ENCODE measurements at regions not wholly inside any gene's neighbourhood (a gene's known extent, or its start where the extent isn't known, plus 50 kb on each side); places are given as distances from the start of the nearest gene placed in this dataset.
A peak's percentile ranks its signal among the peaks of the same experiment; 100 is the strongest.

DNA sequence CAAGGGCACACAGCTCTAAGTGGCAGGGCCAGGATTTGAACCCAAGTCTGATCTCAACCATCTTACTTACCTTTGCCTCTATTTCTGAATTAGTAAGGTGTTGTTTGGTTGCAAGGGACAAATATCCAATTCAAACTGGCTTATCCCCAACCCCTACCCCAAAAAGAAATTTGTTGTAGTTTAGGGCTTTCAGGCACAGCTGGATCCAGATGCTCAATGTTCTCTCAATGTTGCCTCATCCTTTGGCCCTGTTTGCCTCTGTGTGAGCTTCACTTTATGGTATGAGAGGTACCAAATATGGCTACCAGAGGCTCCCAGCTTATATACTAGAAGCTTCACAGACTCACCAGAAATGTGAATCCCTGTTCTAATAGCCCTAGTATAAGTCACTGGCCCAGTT, 499.9 kb downstream of the SHQ1 start:
- Histone ChIP-seq H3K27ac (ENCODE audit: poor library complexity, severe bottlenecking) (no peak overlapping the region), H3K36me3 (ENCODE audit: low read depth) (no peaks in the 10 kb centered on the region), H3K4me1 (ENCODE audit: insufficient read depth, poor library complexity, severe bottlenecking) (peaks cover 17% of the 10 kb centered on the region), H3K4me3 (ENCODE audit: severe bottlenecking) (no peak overlapping the region), H3K27me3 (ENCODE audit: insufficient read depth, poor library complexity, severe bottlenecking) (no peaks in the 10 kb centered on the region), H3K9me3 (ENCODE audit: severe bottlenecking) (no peaks in the 10 kb centered on the region)
- DNase-seq (ENCODE audit: low spot score) (no peak), ATAC-seq (ENCODE audit: low read depth) (no peak)
- TF ChIP-seq, protein P1, sequence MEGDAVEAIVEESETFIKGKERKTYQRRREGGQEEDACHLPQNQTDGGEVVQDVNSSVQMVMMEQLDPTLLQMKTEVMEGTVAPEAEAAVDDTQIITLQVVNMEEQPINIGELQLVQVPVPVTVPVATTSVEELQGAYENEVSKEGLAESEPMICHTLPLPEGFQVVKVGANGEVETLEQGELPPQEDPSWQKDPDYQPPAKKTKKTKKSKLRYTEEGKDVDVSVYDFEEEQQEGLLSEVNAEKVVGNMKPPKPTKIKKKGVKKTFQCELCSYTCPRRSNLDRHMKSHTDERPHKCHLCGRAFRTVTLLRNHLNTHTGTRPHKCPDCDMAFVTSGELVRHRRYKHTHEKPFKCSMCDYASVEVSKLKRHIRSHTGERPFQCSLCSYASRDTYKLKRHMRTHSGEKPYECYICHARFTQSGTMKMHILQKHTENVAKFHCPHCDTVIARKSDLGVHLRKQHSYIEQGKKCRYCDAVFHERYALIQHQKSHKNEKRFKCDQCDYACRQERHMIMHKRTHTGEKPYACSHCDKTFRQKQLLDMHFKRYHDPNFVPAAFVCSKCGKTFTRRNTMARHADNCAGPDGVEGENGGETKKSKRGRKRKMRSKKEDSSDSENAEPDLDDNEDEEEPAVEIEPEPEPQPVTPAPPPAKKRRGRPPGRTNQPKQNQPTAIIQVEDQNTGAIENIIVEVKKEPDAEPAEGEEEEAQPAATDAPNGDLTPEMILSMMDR (IDR thresholded peaks at IDR 0.05; ENCODE audit: poor library complexity, severe bottlenecking) = no peak

DNA sequence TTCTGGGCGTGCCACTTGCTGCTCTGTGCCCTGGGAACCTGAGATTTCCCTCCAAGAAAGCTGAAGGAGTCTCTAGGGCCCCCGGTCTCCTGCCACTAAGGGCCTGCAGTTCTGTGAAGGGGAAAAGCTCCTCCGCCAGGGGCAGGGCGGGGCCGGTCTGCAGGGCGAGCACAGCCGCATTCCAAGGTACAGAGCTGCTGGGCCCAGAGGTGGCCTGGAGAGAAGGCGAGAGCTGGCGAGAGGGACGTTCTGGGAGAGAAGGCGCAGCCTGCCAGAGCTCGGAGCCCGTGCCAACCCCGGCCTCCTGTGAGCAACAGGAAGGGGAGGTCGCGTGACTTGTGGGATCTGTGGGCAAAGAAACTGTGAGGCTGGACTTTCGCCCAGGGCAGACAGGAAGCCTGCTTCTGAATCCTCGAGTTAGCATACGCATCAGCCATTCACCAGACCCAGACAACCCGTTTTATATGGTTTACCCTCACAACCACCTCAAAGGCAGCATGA, 500.4 kb downstream of the SHQ1 start:
- Histone ChIP-seq H3K27ac (ENCODE audit: poor library complexity, severe bottlenecking) (peak overlapping the region; percentile 89), H3K9me3 (ENCODE audit: severe bottlenecking) (no peaks in the 10 kb centered on the region), H3K27me3 (ENCODE audit: insufficient read depth, poor library complexity, severe bottlenecking) (no peaks in the 10 kb centered on the region), H3K4me3 (ENCODE audit: severe bottlenecking) (no peak overlapping the region), H3K4me1 (ENCODE audit: insufficient read depth, poor library complexity, severe bottlenecking) (peaks cover 15% of the 10 kb centered on the region), H3K36me3 (ENCODE audit: low read depth) (no peaks in the 10 kb centered on the region)
- ATAC-seq (ENCODE audit: low read depth) (no peak), DNase-seq (ENCODE audit: low spot score) (no peak)
- TF ChIP-seq, protein P1 (IDR thresholded peaks at IDR 0.05; ENCODE audit: poor library complexity, severe bottlenecking) = no peak

DNA sequence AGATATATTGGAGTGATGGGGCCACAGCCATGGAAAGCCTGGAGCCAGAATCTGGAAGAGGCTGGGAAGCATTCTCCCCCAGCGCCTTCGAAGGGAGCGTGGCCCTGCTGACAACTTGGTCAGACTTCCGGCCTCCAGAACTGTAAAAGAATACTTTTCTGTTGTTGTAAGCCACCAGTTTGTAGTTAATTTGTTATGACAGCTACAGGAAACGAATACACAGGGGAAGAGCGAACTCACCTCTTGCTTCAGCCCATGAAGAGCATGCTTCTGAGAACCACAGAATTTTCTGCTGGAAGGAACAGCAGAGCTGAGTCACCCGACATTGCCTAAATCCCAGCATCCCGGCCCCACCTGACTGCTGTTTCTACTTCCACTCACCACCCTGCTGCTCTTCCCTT, 501.7 kb downstream of the SHQ1 start:
- H3K9me3 ChIP-seq (ENCODE audit: severe bottlenecking) = no peaks in the 10 kb centered on the region
- no peak for DNase-seq (ENCODE audit: low spot score)
- TF ChIP-seq, protein P1 (IDR thresholded peaks at IDR 0.05; ENCODE audit: poor library complexity, severe bottlenecking) = no peak
- no peak overlapping the region for H3K4me3 ChIP-seq (ENCODE audit: severe bottlenecking)
- peaks cover 15% of the 10 kb centered on the region for H3K4me1 ChIP-seq (ENCODE audit: insufficient read depth, poor library complexity, severe bottlenecking)
- ATAC-seq (ENCODE audit: low read depth) = peak; percentile 94
- no peaks in the 10 kb centered on the region for H3K36me3 ChIP-seq (ENCODE audit: low read depth)
- H3K27me3 ChIP-seq (ENCODE audit: insufficient read depth, poor library complexity, severe bottlenecking) = no peaks in the 10 kb centered on the region
- H3K27ac ChIP-seq (ENCODE audit: poor library complexity, severe bottlenecking) = peak overlapping the region; percentile 89

DNA sequence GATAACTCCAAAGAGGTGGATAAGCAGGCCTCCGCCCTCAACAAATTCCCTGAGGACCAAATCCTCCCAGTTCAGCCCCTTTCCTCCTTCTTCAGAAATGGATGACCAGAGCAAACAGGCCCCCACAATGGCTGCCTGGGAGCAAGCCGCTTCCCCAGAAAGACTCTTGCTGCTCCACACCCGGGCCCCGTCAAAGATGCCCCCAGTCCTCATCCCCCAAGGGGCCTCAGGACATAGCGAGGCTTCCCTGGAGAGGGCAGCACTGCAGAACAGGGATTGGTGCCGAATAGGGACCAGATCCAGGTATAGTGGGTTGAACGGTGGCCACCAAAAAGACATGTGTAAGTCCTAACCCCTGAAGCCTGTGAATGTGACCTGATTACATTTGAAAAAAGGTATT, 502.3 kb downstream of the SHQ1 start:
- no peak overlapping the region for H3K4me3 ChIP-seq (ENCODE audit: severe bottlenecking)
- H3K4me1 ChIP-seq (ENCODE audit: insufficient read depth, poor library complexity, severe bottlenecking) = peaks cover 15% of the 10 kb centered on the region
- H3K36me3 ChIP-seq (ENCODE audit: low read depth) = no peaks in the 10 kb centered on the region
- ATAC-seq (ENCODE audit: low read depth) (no peak), DNase-seq (ENCODE audit: low spot score) (no peak)
- peak overlapping the region; percentile 89 for H3K27ac ChIP-seq (ENCODE audit: poor library complexity, severe bottlenecking)
- no peaks in the 10 kb centered on the region for H3K9me3 ChIP-seq (ENCODE audit: severe bottlenecking)
- H3K27me3 ChIP-seq (ENCODE audit: insufficient read depth, poor library complexity, severe bottlenecking) = no peaks in the 10 kb centered on the region
- TF ChIP-seq, protein P1 (IDR thresholded peaks at IDR 0.05; ENCODE audit: poor library complexity, severe bottlenecking) = no peak

DNA sequence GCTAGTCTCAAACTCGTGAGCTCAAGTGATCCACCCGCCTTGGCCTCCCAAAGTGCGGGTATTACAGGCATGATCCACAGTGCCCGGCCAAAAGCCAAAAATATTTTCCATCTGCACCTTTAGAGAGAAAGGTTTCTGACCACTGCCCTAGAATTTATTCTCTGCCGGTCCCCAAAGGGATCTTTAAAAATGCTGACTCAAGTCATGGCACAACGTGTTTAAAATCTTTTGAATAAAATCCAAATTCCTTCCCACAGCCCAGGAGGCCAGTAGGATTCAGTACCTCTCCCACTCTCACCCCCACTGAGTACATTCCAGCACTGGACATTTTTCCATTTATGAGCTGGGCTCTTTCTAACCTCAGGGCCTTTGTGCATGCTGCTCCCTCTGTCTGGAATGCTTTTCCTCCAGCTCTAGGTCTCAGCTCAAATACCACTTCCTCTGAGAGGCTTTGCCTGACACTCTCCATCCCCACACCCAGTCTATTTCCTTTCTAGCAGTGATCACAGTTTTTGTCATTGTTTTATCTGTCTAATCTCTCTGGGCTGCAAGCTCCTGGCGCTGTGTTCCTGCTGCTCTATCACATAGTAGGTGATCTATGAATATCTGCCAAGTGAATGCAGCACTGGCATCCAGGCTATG, 502.9 kb downstream of the SHQ1 start:
- peak overlapping the region; percentile 89 for H3K27ac ChIP-seq (ENCODE audit: poor library complexity, severe bottlenecking)
- peaks cover 15% of the 10 kb centered on the region for H3K4me1 ChIP-seq (ENCODE audit: insufficient read depth, poor library complexity, severe bottlenecking)
- ATAC-seq (ENCODE audit: low read depth) (peak; percentile 39; the same call in 2 of the 3 replicates), DNase-seq (ENCODE audit: low spot score) (no peak)
- H3K27me3 ChIP-seq (ENCODE audit: insufficient read depth, poor library complexity, severe bottlenecking) = no peaks in the 10 kb centered on the region
- TF ChIP-seq, protein P1 (IDR thresholded peaks at IDR 0.05; ENCODE audit: poor library complexity, severe bottlenecking) = no peak
- no peak overlapping the region for H3K4me3 ChIP-seq (ENCODE audit: severe bottlenecking)
- H3K9me3 ChIP-seq (ENCODE audit: severe bottlenecking) = no peaks in the 10 kb centered on the region
- H3K36me3 ChIP-seq (ENCODE audit: low read depth) = no peaks in the 10 kb centered on the region
